ENCODE measurements at regions not wholly inside any gene's neighbourhood (a gene's known extent, or its start where the extent isn't known, plus 50 kb on each side); places are given as distances from the start of the nearest gene placed in this dataset.

- no peaks in the 10 kb centered on the region for H3K9me3 ChIP-seq
- H3K27me3 ChIP-seq = no peaks in the 10 kb centered on the region
- no peak for TF ChIP-seq POLR2A (IDR thresholded peaks at IDR 0.05)
- no peak for TF ChIP-seq CTCF (IDR thresholded peaks at IDR 0.05)
- no peak for TF ChIP-seq EP300 (IDR thresholded peaks at IDR 0.05)
- intact Hi-C loops (cut with DNase I) = no loop called here
- WGBS, 3 donors = 61 to 78% (median 75%) methylated on average over 3 of the region's 3 CpGs
- no peaks in the 10 kb centered on the region for H3K36me3 ChIP-seq
- no peak for DNase-seq
- no peak overlapping the region for H3K4me3 ChIP-seq
- no peaks in the 10 kb centered on the region for H3K4me1 ChIP-seq (ENCODE audit: insufficient read depth)
- no peak overlapping the region for H3K27ac ChIP-seq
These were observed 115.7 kb downstream of the MRM1 start for GRCh38 chr17:36717088-36717487.

- intact Hi-C loops (cut with DNase I) = no loop called here
- TF ChIP-seq EP300 (IDR thresholded peaks at IDR 0.05) (no peak), POLR2A (IDR thresholded peaks at IDR 0.05) (no peak), CTCF (IDR thresholded peaks at IDR 0.05) (no peak)
- no peak for DNase-seq
- no peak overlapping the region for H3K4me3 ChIP-seq
- H3K9me3 ChIP-seq = no peaks in the 10 kb centered on the region
- 67 to 74% (median 68%) methylated on average over 4 of the region's 4 CpGs for WGBS, 3 donors
- H3K27me3 ChIP-seq = no peaks in the 10 kb centered on the region
- no peak overlapping the region for H3K27ac ChIP-seq
- peaks cover 5% of the 10 kb centered on the region for H3K4me1 ChIP-seq (ENCODE audit: insufficient read depth)
- no peaks in the 10 kb centered on the region for H3K36me3 ChIP-seq
These were observed 118.7 kb downstream of the MRM1 start for GRCh38 chr17:36720131-36720530.

- no peaks in the 10 kb centered on the region for H3K36me3 ChIP-seq
- WGBS, 3 donors = 37 to 47% (median 41%) methylated on average over 8 of the region's 8 CpGs
- peak overlapping the region; percentile 40 for H3K4me3 ChIP-seq
- H3K9me3 ChIP-seq = no peaks in the 10 kb centered on the region
- intact Hi-C loops (cut with DNase I) = no loop called here
- TF ChIP-seq EP300 (IDR thresholded peaks at IDR 0.05) (no peak), POLR2A (IDR thresholded peaks at IDR 0.05) (no peak), CTCF (IDR thresholded peaks at IDR 0.05) (no peak)
- no peak for DNase-seq
- no peaks in the 10 kb centered on the region for H3K27me3 ChIP-seq
- H3K4me1 ChIP-seq (ENCODE audit: insufficient read depth) = peaks cover 5% of the 10 kb centered on the region
- no peak overlapping the region for H3K27ac ChIP-seq
These were observed 120.3 kb downstream of the MRM1 start for GRCh38 chr17:36721560-36722120.

- DNase-seq = peak; percentile 44 to 74 (median 59)
- intact Hi-C loops (cut with DNase I) = no loop called here
- no peaks in the 10 kb centered on the region for H3K27me3 ChIP-seq
- TF ChIP-seq EP300 (IDR thresholded peaks at IDR 0.05) (no peak), CTCF (IDR thresholded peaks at IDR 0.05) (no peak), POLR2A (IDR thresholded peaks at IDR 0.05) (no peak)
- WGBS, 3 donors = 6 to 9% (median 7%) methylated on average over 46 to 49 of the region's 49 CpGs
- peaks cover 5% of the 10 kb centered on the region for H3K4me1 ChIP-seq (ENCODE audit: insufficient read depth)
- H3K9me3 ChIP-seq = no peaks in the 10 kb centered on the region
- H3K27ac ChIP-seq = peak overlapping the region in 1 of 2 donors; percentile 30
- H3K36me3 ChIP-seq = no peaks in the 10 kb centered on the region
- H3K4me3 ChIP-seq = peak overlapping the region; percentile 40
These were observed 120.9 kb downstream of the MRM1 start for GRCh38 chr17:36722121-36722902.
